HG02870 (cell line): ENCODE measurements at regions not wholly inside any gene's neighbourhood (a gene's known extent, or its start where the extent isn't known, plus 50 kb on each side); places are given as distances from the start of the nearest gene placed in this dataset.

ENCODE experiments used
- ATAC-seq: cut with Tn5 transposase; IDR thresholded peaks from one replicate; pipeline ENCODE4 v1.9.1; 2021; ENCODE audit warnings: mild to moderate bottlenecking, moderate library complexity; ENCODE audit not compliant: unreplicated experiment

- no peak for ATAC-seq
Observed at GRCh38 chr16:65936096-65936495, 430.4 kb upstream of the CDH5 start.

DNA sequence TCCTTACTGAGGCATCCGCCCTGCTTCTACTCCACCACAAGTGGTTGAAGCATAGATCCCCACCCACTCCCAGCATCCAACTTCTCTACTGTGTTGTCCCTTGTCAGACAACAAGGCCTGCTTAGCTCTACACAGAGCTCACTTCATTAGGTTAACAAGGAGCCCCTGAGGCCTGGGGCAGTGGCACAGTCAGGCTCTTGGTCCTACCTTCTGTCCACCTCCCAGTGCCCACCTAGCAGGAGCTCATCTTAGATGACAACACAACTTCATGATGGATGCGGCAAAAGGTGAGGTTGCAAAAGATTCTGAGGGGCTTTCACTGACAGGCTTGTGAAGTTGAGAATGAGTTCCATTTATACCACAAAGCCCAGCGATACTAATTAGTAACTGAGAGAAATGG, 432.0 kb upstream of the CDH5 start:
- ATAC-seq, result no peak

- no peak for ATAC-seq
Observed at GRCh38 chr16:65933703-65934102, 432.8 kb upstream of the CDH5 start.

- ATAC-seq, result no peak
Observed at GRCh38 chr16:65932350-65933072, 434.0 kb upstream of the CDH5 start.

DNA sequence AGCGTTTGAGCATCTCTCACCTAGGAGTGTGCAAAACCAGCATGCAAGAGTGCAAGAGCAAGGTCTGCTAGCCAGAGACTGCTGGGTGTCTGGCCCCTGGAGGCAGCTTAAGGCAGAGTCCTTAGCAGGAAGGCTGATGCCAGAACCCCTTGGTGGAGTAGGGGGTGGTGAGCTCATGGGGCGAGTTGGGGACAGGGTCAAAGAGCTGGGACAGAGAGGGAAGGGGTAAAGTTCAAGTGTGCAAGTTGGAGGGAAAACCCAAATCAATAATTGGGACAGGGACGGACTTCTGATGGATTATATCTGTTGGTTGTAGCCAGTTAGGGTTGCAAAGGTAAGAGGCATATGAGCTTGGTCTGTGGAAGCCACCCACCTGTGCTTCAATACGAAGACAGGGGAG, 443.6 kb upstream of the CDH5 start:
- ATAC-seq, result no peak

GRCh38 chr16:65919986-65920376, 446.5 kb upstream of the CDH5 start:
- ATAC-seq, result no peak

GRCh38 chr16:65919145-65919985, 447.1 kb upstream of the CDH5 start:
- ATAC-seq, result no peak

- no peak for ATAC-seq
Observed at GRCh38 chr16:65917466-65917865, 449.0 kb upstream of the CDH5 start.

DNA sequence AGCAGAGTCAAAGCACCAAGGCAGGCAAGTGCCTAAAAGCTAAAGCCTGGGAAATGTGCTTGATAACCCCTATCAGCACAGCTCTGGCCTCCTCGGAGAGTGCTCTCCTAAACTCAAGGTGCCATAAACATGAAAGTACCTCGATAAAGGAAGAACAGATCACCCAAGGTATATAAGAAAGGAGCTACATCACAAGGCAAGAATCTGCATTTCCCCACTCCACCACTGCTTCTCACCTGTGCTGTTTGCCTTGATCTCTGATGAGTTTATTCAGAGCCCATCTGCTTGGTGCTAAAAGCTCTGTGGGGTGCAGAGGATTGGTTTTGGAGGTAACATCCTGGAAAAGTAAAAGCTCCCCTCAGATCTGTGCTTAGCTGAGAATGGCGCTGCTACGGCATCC, 449.5 kb upstream of the CDH5 start:
- ATAC-seq, result no peak

DNA sequence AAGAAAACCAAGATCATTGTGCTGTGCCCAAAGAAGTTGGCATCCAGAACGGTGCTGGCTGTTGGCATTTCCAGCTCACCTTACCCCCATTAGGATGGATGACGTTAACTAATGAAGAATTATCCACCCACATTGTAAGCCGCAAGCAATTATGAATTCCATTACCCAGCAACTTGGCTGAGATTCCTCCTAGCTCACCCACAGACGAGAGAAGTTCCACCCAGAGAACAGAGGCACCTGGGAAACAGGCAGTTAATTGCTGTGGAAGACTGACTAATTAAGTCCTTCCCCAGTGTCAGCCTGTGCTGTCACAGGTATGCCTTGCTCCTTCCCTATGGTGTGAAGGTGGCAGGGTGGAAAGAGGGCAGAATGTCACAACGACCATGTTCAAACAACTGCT, 456.2 kb upstream of the CDH5 start:
- ATAC-seq, result no peak

DNA sequence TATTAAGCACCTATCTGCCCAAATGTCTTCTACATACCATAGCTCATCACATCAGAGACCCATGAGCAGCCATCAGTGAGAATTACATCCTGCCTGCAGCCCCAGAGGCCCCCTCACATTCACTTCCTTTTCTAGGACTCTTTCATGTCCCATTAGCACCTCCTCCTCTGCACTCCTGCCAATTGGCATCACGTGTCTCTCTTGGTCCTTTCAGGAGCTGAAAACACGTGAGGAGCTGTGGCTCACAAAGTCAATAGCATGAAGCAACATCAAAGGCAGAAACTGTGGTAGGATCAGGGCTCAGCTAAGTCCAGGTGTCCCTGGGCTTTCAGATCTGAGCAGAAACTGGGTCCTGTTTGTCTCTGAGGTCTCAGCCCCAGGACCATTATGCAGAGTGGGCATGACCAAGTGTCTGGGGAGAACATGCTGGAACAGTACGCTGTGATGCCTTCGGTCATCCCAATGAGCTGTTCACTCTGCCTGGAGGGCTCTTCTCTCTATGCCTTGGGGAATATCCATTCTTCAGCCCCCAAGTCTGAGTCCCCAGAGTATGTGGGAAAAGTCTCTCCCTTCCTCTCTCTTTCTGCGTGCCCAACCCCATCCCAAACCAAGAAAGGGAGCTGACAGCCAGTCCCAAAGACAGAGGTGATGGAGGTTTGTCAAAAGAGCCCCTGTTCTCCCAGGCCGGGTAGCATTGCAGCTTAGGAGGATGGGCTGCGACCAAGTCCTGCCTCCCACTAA, 457.0 kb upstream of the CDH5 start:
- ATAC-seq, result peak; percentile 65

- ATAC-seq, result no peak
Observed at GRCh38 chr16:65908568-65908967, 457.9 kb upstream of the CDH5 start.

- ATAC-seq, result no peak
Observed at GRCh38 chr16:65905331-65905730, 461.2 kb upstream of the CDH5 start.

DNA sequence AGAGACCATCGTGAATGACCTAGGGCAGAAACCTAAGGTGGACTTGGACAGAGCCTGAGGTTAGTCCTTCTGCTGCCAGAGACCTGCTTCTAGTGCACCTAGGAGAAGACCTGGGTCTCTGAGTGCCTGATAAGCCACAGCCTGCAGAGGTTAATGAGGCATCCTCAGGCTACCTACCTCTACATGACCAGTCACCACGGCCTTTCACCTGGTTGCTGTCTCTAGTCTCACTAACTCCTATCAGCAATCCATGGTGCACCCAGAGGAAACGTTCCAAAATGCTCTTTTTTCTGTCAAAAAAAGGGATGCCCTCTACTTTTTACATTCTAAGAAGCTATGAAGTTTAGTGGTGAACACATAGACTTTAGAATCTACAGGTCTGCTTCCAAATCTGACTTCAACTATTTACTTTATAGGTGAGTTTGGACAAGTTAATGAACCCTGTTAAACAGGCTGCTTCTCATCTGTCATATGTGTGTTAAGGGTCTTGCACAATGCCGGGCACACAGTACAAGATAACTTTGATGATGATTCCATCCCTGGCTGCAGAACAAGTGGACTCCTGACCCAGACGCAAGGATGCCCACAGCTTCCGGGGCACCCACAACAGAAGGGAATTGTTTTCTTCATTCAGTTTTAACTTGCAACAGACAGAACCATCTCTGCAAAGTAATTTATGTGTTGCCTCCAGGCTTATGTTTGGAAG, 469.9 kb upstream of the CDH5 start:
- no peak for ATAC-seq

DNA sequence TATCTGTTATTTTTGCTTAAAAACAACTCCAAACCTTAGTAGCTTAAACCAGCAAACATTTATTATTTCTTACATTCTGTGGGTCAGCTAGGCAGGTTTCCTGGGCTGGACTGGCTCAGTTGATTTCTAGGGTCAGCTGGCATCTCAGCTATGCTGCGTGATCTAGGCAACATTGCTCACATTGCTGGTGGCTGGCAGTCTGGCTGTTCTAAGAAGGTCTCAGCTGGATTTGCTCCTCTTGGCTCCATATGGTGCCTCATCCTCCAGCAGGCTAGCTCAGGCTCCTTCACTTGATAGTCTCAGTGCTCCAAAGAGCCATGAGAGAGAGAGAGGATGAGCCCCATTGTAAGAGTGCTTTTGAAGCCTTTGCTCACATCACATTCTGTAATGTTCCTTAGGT, 470.6 kb upstream of the CDH5 start:
- ATAC-seq, result no peak

DNA sequence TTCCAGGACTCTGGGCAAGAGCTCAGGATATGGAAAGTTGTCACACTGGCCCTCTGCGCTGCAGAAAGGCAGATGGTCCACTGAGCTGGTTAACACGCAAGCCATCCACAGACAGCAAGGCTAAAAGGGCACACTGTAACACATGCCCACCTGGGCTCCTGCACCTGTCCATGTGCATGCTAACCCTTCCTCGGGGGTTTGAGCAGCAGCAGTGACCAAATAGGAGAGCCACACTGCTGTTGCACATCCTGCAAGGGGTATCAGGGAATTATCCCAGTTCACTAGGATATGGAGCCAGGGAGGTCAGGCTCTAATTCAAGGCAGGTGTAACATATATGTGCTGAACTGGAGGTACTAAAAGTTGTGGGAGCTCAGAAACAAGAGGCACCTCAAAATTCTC, 471.0 kb upstream of the CDH5 start:
- no peak for ATAC-seq

DNA sequence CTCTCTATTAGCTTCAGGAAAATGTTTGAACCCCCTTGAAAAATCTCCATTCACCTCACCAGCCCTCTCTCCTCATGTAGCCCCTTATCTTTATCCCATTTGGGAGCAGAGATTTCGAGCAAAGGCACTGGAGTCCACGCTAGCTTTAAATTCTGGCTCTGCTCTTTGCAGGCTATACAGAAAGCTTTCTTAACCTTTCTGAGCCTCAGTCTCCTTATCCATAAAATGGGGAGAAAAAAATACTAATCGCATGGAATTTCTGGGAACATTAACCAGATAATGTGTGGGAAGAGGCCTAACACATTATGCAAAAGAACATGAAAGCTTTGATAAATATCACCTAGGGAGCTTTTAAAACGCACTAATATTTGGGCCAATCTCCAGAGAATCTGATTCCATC, 476.3 kb upstream of the CDH5 start:
- no peak for ATAC-seq

GRCh38 chr16:65889533-65889966, 476.9 kb upstream of the CDH5 start:
- no peak for ATAC-seq

- no peak for ATAC-seq
Observed at GRCh38 chr16:65888201-65888600, 478.3 kb upstream of the CDH5 start.

- no peak for ATAC-seq
Observed at GRCh38 chr16:65884018-65884417, 482.5 kb upstream of the CDH5 start.

DNA sequence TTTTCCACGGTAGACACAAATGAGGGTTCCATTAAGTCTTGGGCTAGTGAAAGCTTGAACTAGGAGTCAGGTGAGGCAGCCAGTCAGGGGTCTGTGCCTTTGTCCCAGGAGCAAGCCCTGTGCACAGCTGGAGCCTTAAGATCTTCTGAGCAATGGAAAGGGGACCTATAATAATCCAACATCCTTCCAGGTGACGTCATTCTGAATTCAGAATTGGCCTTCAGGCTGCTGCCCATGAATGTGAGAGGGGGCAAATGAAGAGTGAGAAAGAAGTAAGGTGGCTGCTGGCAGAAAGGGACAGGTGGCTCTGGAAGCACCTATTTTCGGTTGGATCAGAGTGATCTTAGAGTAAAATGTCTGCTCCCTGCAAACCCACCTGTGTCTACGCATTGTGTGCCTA, 488.1 kb upstream of the CDH5 start:
- no peak for ATAC-seq
